ENCODE measurements at regions not wholly inside any gene's neighbourhood (a gene's known extent, or its start where the extent isn't known, plus 50 kb on each side); places are given as distances from the start of the nearest gene placed in this dataset.

GRCh38 chr5:93336330-93337110 lies 244.5 kb downstream of the NR2F1-AS1 start:
- Histone ChIP-seq H3K4me1 (ENCODE audit: insufficient read depth) (peaks cover 4% of the 10 kb centered on the region), H3K9me3 (no peaks in the 10 kb centered on the region), H3K4me3 (no peak overlapping the region), H3K27ac (no peak overlapping the region), H3K27me3 (no peaks in the 10 kb centered on the region), H3K36me3 (no peaks in the 10 kb centered on the region)
- intact Hi-C loops (cut with DNase I): no loop called here
- TF ChIP-seq EP300 (IDR thresholded peaks at IDR 0.05) (no peak), CTCF (IDR thresholded peaks at IDR 0.05) (no peak), POLR2A (IDR thresholded peaks at IDR 0.05) (no peak)
- 92 to 98% (median 96%) methylated on average over 3 of the region's 3 CpGs for WGBS, 3 donors
- no peak for DNase-seq

- H3K4me3 ChIP-seq: no peak overlapping the region
- no peak overlapping the region for H3K27ac ChIP-seq
- DNase-seq: no peak
- TF ChIP-seq POLR2A (IDR thresholded peaks at IDR 0.05) (no peak), CTCF (IDR thresholded peaks at IDR 0.05) (no peak), EP300 (IDR thresholded peaks at IDR 0.05) (no peak)
- intact Hi-C loops (cut with DNase I): no loop called here
- 69 to 86% (median 83%) methylated on average over 3 of the region's 3 CpGs for WGBS, 3 donors
- H3K36me3 ChIP-seq: no peaks in the 10 kb centered on the region
- no peaks in the 10 kb centered on the region for H3K27me3 ChIP-seq
- H3K9me3 ChIP-seq: no peaks in the 10 kb centered on the region
- no peaks in the 10 kb centered on the region for H3K4me1 ChIP-seq (ENCODE audit: insufficient read depth)
Measured at GRCh38 chr5:93331863-93332262, 249.2 kb downstream of the NR2F1-AS1 start.

- Histone ChIP-seq H3K4me1 (ENCODE audit: insufficient read depth) (no peaks in the 10 kb centered on the region), H3K27me3 (no peaks in the 10 kb centered on the region), H3K27ac (no peak overlapping the region), H3K36me3 (no peaks in the 10 kb centered on the region), H3K4me3 (no peak overlapping the region), H3K9me3 (no peaks in the 10 kb centered on the region)
- WGBS, 3 donors: 96 to 97% (median 97%) methylated on average over 1 of the region's 1 CpG
- DNase-seq: no peak
- intact Hi-C loops (cut with DNase I): no loop called here
- TF ChIP-seq CTCF (IDR thresholded peaks at IDR 0.05): no peak
- no peak for TF ChIP-seq POLR2A (IDR thresholded peaks at IDR 0.05)
Measured at GRCh38 chr5:93331241-93331640, 249.8 kb downstream of the NR2F1-AS1 start.

GRCh38 chr5:93330506-93330905 lies 250.5 kb downstream of the NR2F1-AS1 start:
- H3K27ac ChIP-seq: no peak overlapping the region
- DNase-seq: no peak
- H3K9me3 ChIP-seq: no peaks in the 10 kb centered on the region
- no peaks in the 10 kb centered on the region for H3K27me3 ChIP-seq
- H3K4me3 ChIP-seq: no peak overlapping the region
- 46 to 72% (median 47%) methylated on average over 2 of the region's 2 CpGs for WGBS, 3 donors
- no peaks in the 10 kb centered on the region for H3K4me1 ChIP-seq (ENCODE audit: insufficient read depth)
- H3K36me3 ChIP-seq: no peaks in the 10 kb centered on the region
- TF ChIP-seq POLR2A (IDR thresholded peaks at IDR 0.05) (no peak), EP300 (IDR thresholded peaks at IDR 0.05) (no peak), CTCF (IDR thresholded peaks at IDR 0.05) (no peak)
- intact Hi-C loops (cut with DNase I): no loop called here
